HepG2 (cell line): ENCODE measurements at regions not wholly inside any gene's neighbourhood (a gene's known extent, or its start where the extent isn't known, plus 50 kb on each side); places are given as distances from the start of the nearest gene placed in this dataset.

ENCODE experiments used
- ATAC-seq: fragments of 200-7000 bp; cut with Tn5 transposase; 3 replicates; pipeline ENCODE4 v1.9.1; 2020; ENCODE audit warnings: mild to moderate bottlenecking, moderate library complexity
- BruUV-seq: library from RNA; stranded (reverse); fragments of 400-500 nt; replicated peaks from 2 replicates; lab custom pipeline; 2021; lab: Mats Ljungman, UMichigan
- CTCF ChIA-PET: fragments of 300-600 bp; formaldehyde crosslinking; extraction: SDS; loops from one replicate; lab custom pipeline; 2021; ENCODE audit warnings: low total read pairs, inconsistent platforms, low intra/inter-chr PET ratio; lab: Yijun Ruan, JAX
- POLR2A ChIA-PET: fragments of 350-600 bp; sonication (Branson Sonifier 250); formaldehyde crosslinking; loops from one replicate; lab custom pipeline; 2020; ENCODE audit warnings: antibody characterized with exemption, inconsistent platforms; lab: Yijun Ruan, JAX
- DNase-seq: peaks from one replicate; pipeline ENCODE4 v3.0.0-alpha.2; 2015; ENCODE audit warnings: low spot score
- FAIRE-seq: peaks from 3 replicates; lab custom pipeline; 2011; peaks lifted over from hg19 to GRCh38; lab: Jason Lieb, UNC
- H2AFZ ChIP-seq: one replicate; pipeline ENCODE4 v1.6.1; 2011; ENCODE audit warnings: low read length, inconsistent platforms
- H3K27ac ChIP-seq: fragments of 300-600 bp; 3 replicates; pipeline ENCODE4 v1.8.0; 2011; ENCODE audit warnings: mixed run types, mild to moderate bottlenecking, mixed read lengths, low read length, inconsistent platforms; ENCODE audit not compliant: insufficient read depth; ENCODE audit errors: extremely low read length
- H3K27me3 ChIP-seq, 2 experiments: fragments of 200-600 bp in 1 of 2; 2 replicates in 1 of 2; 3 replicates in 1 of 2; pipeline versions ENCODE4 v1.6.0 to v1.8.0; 2011; ENCODE audit warnings: low read length in 2 of 2, mild to moderate bottlenecking in 2 of 2, moderate library complexity in 2 of 2, inconsistent platforms in 1 of 2; ENCODE audit not compliant: insufficient read depth in 2 of 2, control insufficient read depth in 1 of 2
- H3K36me3 ChIP-seq, 2 experiments: fragments of 200-600 bp in 1 of 2; replicated peaks in 1 of 2; 2 replicates in 1 of 2; 3 replicates in 1 of 2; pipeline versions ENCODE4 v1.5.1 to v1.8.0; 2011; ENCODE audit warnings: low read length in 2 of 2, inconsistent platforms in 1 of 2; ENCODE audit not compliant: insufficient read depth in 2 of 2, control insufficient read depth in 1 of 2
- H3K4me1 ChIP-seq: 2 replicates; pipeline ENCODE4 v1.5.1; 2012; ENCODE audit warnings: low read length, inconsistent platforms; ENCODE audit not compliant: insufficient read depth
- H3K4me2 ChIP-seq: 2 replicates; pipeline ENCODE4 v1.6.0; 2011; ENCODE audit warnings: low read depth, low read length, inconsistent platforms
- H3K4me3 ChIP-seq, 3 experiments: fragments of 200-600 bp in 1 of 3; sonication (generic), shearing (Covaris generic) in 1 of 3; replicated peaks in 1 of 3; 2 replicates each; pipeline ENCODE4 v1.5.1; 2011 to 2016; ENCODE audit warnings: low read length in 3 of 3, inconsistent platforms in 2 of 3, low read depth in 2 of 3, mild to moderate bottlenecking in 2 of 3, control low read depth in 1 of 3, mixed read lengths in 1 of 3; ENCODE audit not compliant: insufficient read depth in 1 of 3
- H3K79me2 ChIP-seq: one replicate; pipeline ENCODE4 v1.6.1; 2011; ENCODE audit warnings: low read length, inconsistent platforms; ENCODE audit not compliant: insufficient read depth
- H3K9ac ChIP-seq: 2 replicates; pipeline ENCODE4 v1.6.0; 2011; ENCODE audit warnings: mild to moderate bottlenecking, low read depth, low read length, inconsistent platforms; ENCODE audit not compliant: insufficient read depth
- H3K9me3 ChIP-seq: 2 replicates; pipeline ENCODE4 v1.5.1; 2012; ENCODE audit warnings: mild to moderate bottlenecking, low read length
- H4K20me1 ChIP-seq: 2 replicates; pipeline ENCODE4 v1.6.0; 2011; ENCODE audit warnings: inconsistent platforms, mild to moderate bottlenecking, low read length, moderate library complexity; ENCODE audit not compliant: insufficient read depth
- AGO1 ChIP-seq: fragments of 200-400 bp; formaldehyde crosslinking; IDR thresholded peaks from 2 replicates; pipeline ENCODE4 v1.6.1; 2017; ENCODE audit warnings: mild to moderate bottlenecking, low read depth, low read length, moderate library complexity; ENCODE audit not compliant: poor library complexity, severe bottlenecking
- PRDM15 ChIP-seq: sonication (generic); formaldehyde crosslinking; IDR thresholded peaks from 2 replicates; pipeline ENCODE4 v1.4.0; 2020; ENCODE audit warnings: missing genetic modification reagents
- SAFB2 ChIP-seq: sonication (generic); formaldehyde crosslinking; IDR thresholded peaks from 2 replicates; pipeline ENCODE4 v1.5.1; 2020; ENCODE audit warnings: missing genetic modification reagents, low read depth, mild to moderate bottlenecking, borderline replicate concordance
- SRF ChIP-seq: IDR thresholded peaks from 2 replicates; pipeline ENCODE4 v1.6.1; 2011; ENCODE audit warnings: mild to moderate bottlenecking, low read depth, low read length, moderate library complexity
- SRSF4 ChIP-seq: fragments of 200-400 bp; formaldehyde crosslinking; IDR thresholded peaks from one replicate; pipeline ENCODE4 v1.6.1; 2018; ENCODE audit warnings: mild to moderate bottlenecking, low read depth, low read length, moderate library complexity; ENCODE audit not compliant: poor library complexity, severe bottlenecking
- XRCC5 ChIP-seq: fragments of 200-400 bp; formaldehyde crosslinking; optimal IDR thresholded peaks from 2 replicates; pipeline ENCODE3; 2017; ENCODE audit warnings: mild to moderate bottlenecking, low read length
- ZFP36L1 ChIP-seq: sonication (generic); formaldehyde crosslinking; IDR thresholded peaks from 2 replicates; pipeline ENCODE4 v1.8.0; 2022; ENCODE audit warnings: mild to moderate bottlenecking, missing genetic modification reagents, moderate library complexity
- ZNF143 ChIP-seq: sonication (generic); formaldehyde crosslinking; IDR thresholded peaks from 2 replicates; pipeline ENCODE4 v1.4.0; 2020; ENCODE audit warnings: missing genetic modification reagents
- ZNF337 ChIP-seq: sonication (generic); formaldehyde crosslinking; IDR thresholded peaks from 2 replicates; pipeline ENCODE4 v1.5.1; 2020; ENCODE audit warnings: missing genetic modification reagents, low read depth, mild to moderate bottlenecking, borderline replicate concordance
- ZNF83 ChIP-seq: sonication (generic); formaldehyde crosslinking; IDR thresholded peaks from 2 replicates; pipeline ENCODE4 v1.4.0; 2020; ENCODE audit warnings: missing genetic modification reagents, mild to moderate bottlenecking, borderline replicate concordance
- in situ Hi-C: cut with HindIII; loops from 2 replicates; pipeline ENCODE4 v1.10.0; 2017; ENCODE audit warnings: low pct_unique_long_range_greater_than_20kb; ENCODE audit not compliant: extremely low pct_ligation_motif_present
- intact Hi-C: fragments of 100-400 bp; cut with micrococcal nuclease; formaldehyde crosslinking; loops from one replicate; pipeline ENCODE4 v1.10.0; 2022; ENCODE audit not compliant: unreplicated experiment
- TF ChIP-seq, protein P1 (sequence below): sonication (generic); formaldehyde crosslinking; IDR thresholded peaks from 2 replicates; pipeline ENCODE4 v1.5.1; 2020; ENCODE audit warnings: mild to moderate bottlenecking, missing genetic modification reagents, borderline replicate concordance

- FAIRE-seq, result no peak
- H3K36me3 ChIP-seq, result no peaks in the 10 kb centered on the region
- DNase-seq, result no peak
- H4K20me1 ChIP-seq, result no peaks in the 10 kb centered on the region
- no peak for ATAC-seq
- intact Hi-C loops, result no loop called here
- H3K9me3 ChIP-seq, result no peaks in the 10 kb centered on the region; the same call in 1 of the 2 replicates
- no peaks in the 10 kb centered on the region for H3K79me2 ChIP-seq
- CTCF ChIA-PET, result no interaction called here
- H3K4me3 ChIP-seq, result no peak overlapping the region
- POLR2A ChIA-PET, result no interaction called here
- in situ Hi-C loops, result loop anchor here (25.0 kb wide), 1 partner anchor 1965 kb away; no protein-coding TSS in a partner anchor
- H2AFZ ChIP-seq, result no peak overlapping the region
- H3K27ac ChIP-seq, result no peak overlapping the region
- BruUV-seq, result no TSS peak
- H3K4me1 ChIP-seq, result no peaks in the 10 kb centered on the region
- no peak overlapping the region for H3K4me2 ChIP-seq
- no peak for TF ChIP-seq ZFP36L1 (CRISPR knock-in tag)
- TF ChIP-seq AGO1, result no peak
- no peak for TF ChIP-seq SAFB2 (CRISPR knock-in tag)
- no peak for TF ChIP-seq ZNF337
- TF ChIP-seq SRSF4, result no peak
- TF ChIP-seq SRF, result no peak
- TF ChIP-seq ZNF143, result no peak
- TF ChIP-seq PRDM15, result no peak
- TF ChIP-seq ZNF83 (CRISPR knock-in tag), result no peak
- TF ChIP-seq, protein P1, sequence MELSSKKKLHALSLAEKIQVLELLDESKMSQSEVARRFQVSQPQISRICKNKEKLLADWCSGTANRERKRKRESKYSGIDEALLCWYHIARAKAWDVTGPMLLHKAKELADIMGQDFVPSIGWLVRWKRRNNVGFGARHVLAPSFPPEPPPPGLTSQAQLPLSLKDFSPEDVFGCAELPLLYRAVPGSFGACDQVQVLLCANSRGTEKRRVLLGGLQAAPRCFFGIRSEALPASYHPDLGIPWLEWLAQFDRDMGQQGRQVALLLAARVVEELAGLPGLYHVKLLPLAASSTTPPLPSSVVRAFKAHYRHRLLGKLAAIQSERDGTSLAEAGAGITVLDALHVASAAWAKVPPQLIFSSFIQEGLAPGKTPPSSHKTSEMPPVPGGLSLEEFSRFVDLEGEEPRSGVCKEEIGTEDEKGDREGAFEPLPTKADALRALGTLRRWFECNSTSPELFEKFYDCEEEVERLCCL (CRISPR knock-in tag), result no peak
- no peak for TF ChIP-seq XRCC5
- no peaks in the 10 kb centered on the region for H3K27me3 ChIP-seq
- H3K9ac ChIP-seq, result no peak overlapping the region
Measured at GRCh38 chr9:12352045-12352315, 341.2 kb upstream of the TYRP1 start.
